Trophoblast cell (in vitro differentiated cells and primary cell): ENCODE measurements at regions not wholly inside any gene's neighbourhood (a gene's known extent, or its start where the extent isn't known, plus 50 kb on each side); places are given as distances from the start of the nearest gene placed in this dataset.

Experiments
- DNase-seq, 2 donors: peaks; one replicate each; pipeline ENCODE4 v3.0.0-alpha.2; 2016
- H2AFZ ChIP-seq: 2 replicates; pipeline ENCODE4 v1.6.1; 2013; ENCODE audit warnings: low read length, moderate library complexity, mild to moderate bottlenecking; ENCODE audit not compliant: insufficient read depth, poor library complexity
- H2AK5ac ChIP-seq: 2 replicates; pipeline ENCODE4 v1.6.1; 2013; ENCODE audit warnings: mild to moderate bottlenecking, low read length
- H2BK120ac ChIP-seq: 2 replicates; pipeline ENCODE4 v1.6.1; 2013; ENCODE audit warnings: low read length, mild to moderate bottlenecking, moderate library complexity; ENCODE audit not compliant: insufficient read depth, poor library complexity
- H2BK12ac ChIP-seq: 2 replicates; pipeline ENCODE4 v1.6.1; 2013; ENCODE audit warnings: mild to moderate bottlenecking, low read length, moderate library complexity
- H2BK5ac ChIP-seq: 2 replicates; pipeline ENCODE4 v1.6.1; 2013; ENCODE audit warnings: low read length, low read depth, moderate library complexity, mild to moderate bottlenecking; ENCODE audit not compliant: poor library complexity
- H3K14ac ChIP-seq: 2 replicates; pipeline ENCODE4 v1.6.1; 2013; ENCODE audit warnings: mild to moderate bottlenecking, low read length
- H3K18ac ChIP-seq: 2 replicates; pipeline ENCODE4 v1.6.1; 2013; ENCODE audit warnings: mild to moderate bottlenecking, low read length
- H3K23ac ChIP-seq: 2 replicates; pipeline ENCODE4 v1.6.1; 2013; ENCODE audit warnings: low read length
- H3K27ac ChIP-seq: 2 replicates; pipeline ENCODE4 v1.5.1; 2013; ENCODE audit warnings: low read depth, mild to moderate bottlenecking, inconsistent platforms, low read length, moderate library complexity
- H3K27me3 ChIP-seq: 2 replicates; pipeline ENCODE4 v1.6.1; 2013; ENCODE audit warnings: inconsistent platforms, mild to moderate bottlenecking, low read length, moderate library complexity; ENCODE audit not compliant: insufficient read depth
- H3K36me3 ChIP-seq, 2 experiments: 1 replicate in 1 of 2; 2 replicates in 1 of 2; pipeline ENCODE4 v1.6.1; 2013; ENCODE audit warnings: low read length in 2 of 2, mild to moderate bottlenecking in 2 of 2, moderate library complexity in 1 of 2; ENCODE audit not compliant: insufficient read depth in 2 of 2, control insufficient read depth in 1 of 2
- H3K4ac ChIP-seq: 2 replicates; pipeline ENCODE4 v1.6.1; 2013; ENCODE audit warnings: low read depth, mild to moderate bottlenecking, low read length, moderate library complexity
- H3K4me1 ChIP-seq, 2 experiments: 1 replicate in 1 of 2; 2 replicates in 1 of 2; pipeline ENCODE4 v1.6.1; 2013; ENCODE audit warnings: low read length in 2 of 2, mild to moderate bottlenecking in 2 of 2, moderate library complexity in 1 of 2; ENCODE audit not compliant: insufficient read depth in 2 of 2, control insufficient read depth in 1 of 2
- H3K4me2 ChIP-seq: 2 replicates; pipeline ENCODE4 v1.6.1; 2013; ENCODE audit warnings: inconsistent platforms, mild to moderate bottlenecking, low read length, moderate library complexity
- H3K4me3 ChIP-seq: 2 replicates; pipeline ENCODE4 v1.5.1; 2013; ENCODE audit warnings: mild to moderate bottlenecking, low read depth, low read length, inconsistent platforms
- H3K79me1 ChIP-seq: one replicate; pipeline ENCODE4 v1.6.1; 2013; ENCODE audit warnings: low read length
- H3K79me2 ChIP-seq: 2 replicates; pipeline ENCODE4 v1.6.1; 2013; ENCODE audit warnings: low read length, mild to moderate bottlenecking; ENCODE audit not compliant: control insufficient read depth, insufficient read depth, poor library complexity
- H3K9ac ChIP-seq: 2 replicates; pipeline ENCODE4 v1.6.1; 2013; ENCODE audit warnings: mild to moderate bottlenecking, low read length
- H3K9me3 ChIP-seq: 2 replicates; pipeline ENCODE4 v1.6.1; 2013; ENCODE audit warnings: low read depth, mild to moderate bottlenecking, control low read depth, inconsistent platforms, low read length; ENCODE audit not compliant: insufficient read depth
- H4K12ac ChIP-seq: 2 replicates; pipeline ENCODE4 v1.6.1; 2013; ENCODE audit warnings: low read depth, mild to moderate bottlenecking, low read length, moderate library complexity
- H4K8ac ChIP-seq: 2 replicates; pipeline ENCODE4 v1.6.1; 2013; ENCODE audit warnings: low read depth, mild to moderate bottlenecking, low read length, moderate library complexity
- H4K91ac ChIP-seq: one replicate; pipeline ENCODE4 v1.6.1; 2013; ENCODE audit warnings: low read depth, mild to moderate bottlenecking, low read length, moderate library complexity
- WGBS: extraction: QIAGEN DNeasy Blood & Tissue Kit; methylation state at CpG from one replicate; pipeline ENCODE4 v1.1.7; 2013; ENCODE audit warnings: missing lambda C conversion rate; ENCODE audit not compliant: insufficient read length, insufficient coverage; ENCODE audit errors: extremely low coverage; 5-methylcytosine and 5-hydroxymethylcytosine counted together

DNA sequence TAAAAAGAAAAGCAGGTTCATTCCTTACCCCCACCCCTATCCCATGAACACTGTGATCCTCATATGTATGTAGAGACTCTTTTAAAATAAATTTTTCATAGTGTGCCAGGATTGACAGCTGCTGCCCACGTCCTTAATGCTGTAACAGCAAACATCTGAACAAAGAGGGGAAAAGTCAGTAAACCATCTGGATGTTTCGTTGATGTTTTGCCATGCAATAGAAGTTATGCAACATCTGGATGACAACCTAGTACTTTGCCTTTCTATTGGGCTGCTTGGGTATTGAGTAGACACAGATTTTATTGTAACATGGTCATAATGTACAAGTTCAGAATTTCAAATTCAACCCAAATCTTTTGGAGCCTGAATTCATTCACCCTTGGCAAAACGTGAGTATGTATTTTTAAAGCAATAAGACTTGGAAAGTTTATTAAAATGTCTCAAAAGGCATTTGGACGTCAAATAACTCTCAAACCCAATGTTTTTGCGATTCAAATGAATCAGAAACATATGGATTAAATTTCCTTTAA is 500.3 kb downstream of the DHX35 start:
- Histone ChIP-seq H3K9me3 (no peaks in the 10 kb centered on the region), H3K4me3 (no peak overlapping the region), H3K79me1 (no peaks in the 10 kb centered on the region), H2AFZ (no peak overlapping the region), H3K9ac (no peak overlapping the region), H3K36me3 (no peaks in the 10 kb centered on the region), H2BK5ac (no peak overlapping the region), H3K79me2 (no peaks in the 10 kb centered on the region), H3K4me2 (no peak overlapping the region), H3K4ac (no peak overlapping the region), H2AK5ac (no peak overlapping the region), H3K27ac (no peak overlapping the region), H2BK12ac (no peak overlapping the region), H3K23ac (no peak overlapping the region), H4K8ac (no peak overlapping the region), H3K18ac (no peak overlapping the region), H3K4me1 (no peaks in the 10 kb centered on the region), H4K12ac (no peak overlapping the region), H3K14ac (no peak overlapping the region), H2BK120ac (no peak overlapping the region), H3K27me3 (no peaks in the 10 kb centered on the region), H4K91ac (no peak overlapping the region)
- no peak for DNase-seq
- no CpG with 5 or more reads among the region's 5 CpGs for WGBS

GRCh38 chr20:39458452-39458851 is 496.3 kb downstream of the DHX35 start:
- no peaks in the 10 kb centered on the region for H3K9me3 ChIP-seq
- no peaks in the 10 kb centered on the region for H3K79me1 ChIP-seq
- H4K8ac ChIP-seq = no peak overlapping the region
- no peak overlapping the region for H2BK5ac ChIP-seq
- no peaks in the 10 kb centered on the region for H3K36me3 ChIP-seq
- no peak overlapping the region for H4K12ac ChIP-seq
- no peak overlapping the region for H3K4ac ChIP-seq
- no CpG with 5 or more reads among the region's 1 CpG for WGBS
- no peak overlapping the region for H2AFZ ChIP-seq
- H3K27me3 ChIP-seq = no peaks in the 10 kb centered on the region
- H3K9ac ChIP-seq = no peak overlapping the region
- H2AK5ac ChIP-seq = no peak overlapping the region
- H2BK12ac ChIP-seq = no peak overlapping the region
- no peak overlapping the region for H2BK120ac ChIP-seq
- H3K23ac ChIP-seq = no peak overlapping the region
- H4K91ac ChIP-seq = no peak overlapping the region
- DNase-seq = no peak
- no peak overlapping the region for H3K27ac ChIP-seq
- no peak overlapping the region for H3K4me2 ChIP-seq
- H3K4me1 ChIP-seq = no peaks in the 10 kb centered on the region
- no peak overlapping the region for H3K18ac ChIP-seq
- H3K79me2 ChIP-seq = no peaks in the 10 kb centered on the region
- H3K4me3 ChIP-seq = no peak overlapping the region
- H3K14ac ChIP-seq = no peak overlapping the region

- Histone ChIP-seq H3K4ac (no peak overlapping the region), H4K91ac (no peak overlapping the region), H3K23ac (no peak overlapping the region), H3K14ac (no peak overlapping the region), H3K9me3 (no peaks in the 10 kb centered on the region), H3K18ac (no peak overlapping the region), H4K12ac (no peak overlapping the region), H3K27ac (no peak overlapping the region), H2BK120ac (no peak overlapping the region), H3K4me1 (no peaks in the 10 kb centered on the region), H4K8ac (no peak overlapping the region), H3K79me1 (no peaks in the 10 kb centered on the region), H3K4me3 (no peak overlapping the region), H3K9ac (no peak overlapping the region), H3K4me2 (no peak overlapping the region), H3K36me3 (no peaks in the 10 kb centered on the region), H3K79me2 (no peaks in the 10 kb centered on the region), H2BK5ac (no peak overlapping the region), H3K27me3 (no peaks in the 10 kb centered on the region), H2BK12ac (no peak overlapping the region), H2AFZ (no peak overlapping the region), H2AK5ac (no peak overlapping the region)
- DNase-seq = no peak
- WGBS = no CpG with 5 or more reads among the region's 6 CpGs
Observed at GRCh38 chr20:39453890-39454289, 491.7 kb downstream of the DHX35 start.

DNA sequence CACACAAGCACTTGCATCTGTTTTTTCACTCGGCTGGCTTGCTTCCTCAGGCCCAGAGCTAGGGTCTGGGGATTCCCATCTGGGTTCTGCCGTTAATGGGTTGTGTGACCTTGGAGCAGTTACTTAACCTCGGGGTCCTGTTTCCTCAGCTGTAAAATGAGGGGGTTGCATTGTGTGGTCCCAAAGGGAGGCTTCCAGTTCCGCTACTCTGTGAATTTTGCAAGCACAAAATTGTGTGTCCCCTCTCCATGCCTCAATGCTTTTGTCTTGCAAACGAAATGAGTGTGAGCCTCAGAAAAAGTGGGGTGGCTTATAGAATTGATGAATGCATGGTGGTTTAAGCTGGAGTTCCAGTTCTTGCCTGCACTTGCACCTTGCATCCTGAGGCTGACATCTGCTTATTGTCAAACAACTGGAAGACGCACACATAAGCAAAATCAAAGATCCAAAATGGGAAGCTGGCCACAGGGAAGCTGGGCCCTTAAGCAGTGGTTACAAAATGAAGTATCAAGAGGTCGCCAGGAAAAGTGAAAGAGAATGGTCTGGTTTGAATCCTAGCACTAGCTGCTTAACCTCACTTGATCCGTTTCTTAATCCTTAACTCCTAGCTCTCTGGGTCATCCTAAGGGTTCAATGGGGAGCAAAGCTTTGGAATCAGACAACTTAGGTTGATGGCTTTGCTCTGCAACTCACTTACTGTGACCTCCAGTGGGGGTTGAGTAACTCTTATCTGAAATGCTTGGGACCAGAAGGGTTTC is 490.6 kb downstream of the DHX35 start:
- no peak overlapping the region for H3K4me3 ChIP-seq
- no peak overlapping the region for H3K14ac ChIP-seq
- H2AK5ac ChIP-seq = no peak overlapping the region
- no peaks in the 10 kb centered on the region for H3K79me2 ChIP-seq
- no peak overlapping the region for H2BK120ac ChIP-seq
- H4K12ac ChIP-seq = no peak overlapping the region
- no peak for DNase-seq
- no peaks in the 10 kb centered on the region for H3K79me1 ChIP-seq
- no peaks in the 10 kb centered on the region for H3K27me3 ChIP-seq
- H3K18ac ChIP-seq = no peak overlapping the region
- no peak overlapping the region for H4K91ac ChIP-seq
- no peak overlapping the region for H3K4me2 ChIP-seq
- H4K8ac ChIP-seq = no peak overlapping the region
- no peak overlapping the region for H2BK5ac ChIP-seq
- H3K36me3 ChIP-seq = no peaks in the 10 kb centered on the region
- no peak overlapping the region for H2BK12ac ChIP-seq
- H3K4ac ChIP-seq = no peak overlapping the region
- no peaks in the 10 kb centered on the region for H3K4me1 ChIP-seq
- H3K9me3 ChIP-seq = no peaks in the 10 kb centered on the region
- H3K9ac ChIP-seq = no peak overlapping the region
- no peak overlapping the region for H3K27ac ChIP-seq
- no peak overlapping the region for H2AFZ ChIP-seq
- WGBS = no CpG with 5 or more reads among the region's 8 CpGs
- no peak overlapping the region for H3K23ac ChIP-seq
